HCT116 (cell line): ENCODE measurements at regions not wholly inside any gene's neighbourhood (a gene's known extent, or its start where the extent isn't known, plus 50 kb on each side); places are given as distances from the start of the nearest gene placed in this dataset.

Experiments used
- ATAC-seq: fragments of 200-7000 bp; cut with Tn5 transposase; 2 replicates; pipeline ENCODE4 v1.9.1; 2020; ENCODE audit warnings: mild to moderate bottlenecking, moderate library complexity
- BruUV-seq: library from RNA; stranded (reverse); fragments of 400-500 nt; replicated peaks from 2 replicates; lab custom pipeline; 2021; lab: Mats Ljungman, UMichigan
- CTCF ChIA-PET: fragments of 300-600 bp; sonication (Branson Sonifier 250); formaldehyde crosslinking; loops from one replicate; lab custom pipeline; 2021; ENCODE audit warnings: antibody characterized with exemption; lab: Charles Lee
- POLR2A ChIA-PET: fragments of 300-600, 350-600 bp; sonication (Branson Sonifier 250); formaldehyde crosslinking; loops from one replicate; lab custom pipeline; 2021; ENCODE audit warnings: antibody characterized with exemption; lab: Charles Lee
- RAD21 ChIA-PET, 2 experiments: fragments of 300-600 bp; sonication (Branson Sonifier 250); formaldehyde crosslinking; loops; one replicate each; lab custom pipeline; 2023; ENCODE audit warnings: low total read pairs in 2 of 2; ENCODE audit not compliant: uncharacterized antibody in 2 of 2, unreplicated experiment in 2 of 2, low non-redundant PET in 1 of 2; lab: Charles Lee
- DNase-seq: peaks from one replicate; pipeline ENCODE4 v3.0.0-alpha.2; 2010; ENCODE audit warnings: low read depth, low spot score
- H2AFZ ChIP-seq: fragments of 200-600 bp; shearing (Covaris generic), sonication (generic); 2 replicates; pipeline ENCODE4 v1.6.1; 2017; ENCODE audit warnings: low read depth, mixed run types, mixed read lengths, antibody characterized with exemption, low read length; ENCODE audit not compliant: poor library complexity, severe bottlenecking
- H3K27ac ChIP-seq: 2 replicates; pipeline ENCODE4 v1.5.1; 2012; ENCODE audit warnings: low read depth, low read length
- H3K27me3 ChIP-seq: fragments of 200-600 bp; sonication (generic); 2 replicates; pipeline ENCODE4 v1.6.1; 2016; ENCODE audit warnings: mixed run types, low read length, mixed read lengths; ENCODE audit not compliant: insufficient read depth
- H3K36me3 ChIP-seq, 2 experiments: fragments of 200-500 bp in 1 of 2; fragments of 200-600 bp in 1 of 2; sonication (Bioruptor generic) in 1 of 2; sonication (generic) in 1 of 2; 2 replicates each; pipeline versions ENCODE4 v1.5.1 to v1.6.1; 2014 to 2016; ENCODE audit warnings: low read length in 2 of 2, inconsistent platforms in 1 of 2, mixed read lengths in 1 of 2, mixed run types in 1 of 2; ENCODE audit not compliant: insufficient read depth in 2 of 2, control insufficient read depth in 1 of 2
- H3K4me1 ChIP-seq, 2 experiments: fragments of 200-600 bp in 1 of 2; sonication (generic) in 1 of 2; 2 replicates each; pipeline versions ENCODE4 v1.5.1 to v1.6.1; 2012 to 2017; ENCODE audit warnings: low read length in 2 of 2, inconsistent platforms in 1 of 2, mild to moderate bottlenecking in 1 of 2, mixed read lengths in 1 of 2, mixed run types in 1 of 2, moderate library complexity in 1 of 2; ENCODE audit not compliant: insufficient read depth in 2 of 2, control insufficient read depth in 1 of 2
- H3K4me2 ChIP-seq: fragments of 200-600 bp; sonication (generic); 2 replicates; pipeline ENCODE4 v1.6.1; 2017; ENCODE audit warnings: mixed run types, low read length, mixed read lengths
- H3K4me3 ChIP-seq, 2 experiments: fragments of 200-600 bp in 1 of 2; sonication (generic) in 1 of 2; replicated peaks in 1 of 2; 2 replicates each; pipeline ENCODE4 v1.5.1; 2011 to 2016; ENCODE audit warnings: low read length in 2 of 2, control low read depth in 1 of 2, low read depth in 1 of 2, mild to moderate bottlenecking in 1 of 2, mixed read lengths in 1 of 2, mixed run types in 1 of 2
- H3K79me2 ChIP-seq: fragments of 200-600 bp; sonication (generic); 2 replicates; pipeline ENCODE4 v1.6.1; 2017; ENCODE audit warnings: mild to moderate bottlenecking, mixed run types, low read length, moderate library complexity, mixed read lengths; ENCODE audit not compliant: insufficient read depth
- H3K9ac ChIP-seq: fragments of 200-600 bp; sonication (generic); 2 replicates; pipeline ENCODE4 v1.6.1; 2016; ENCODE audit warnings: low read length, mixed read lengths
- H3K9me2 ChIP-seq: fragments of 200-600 bp; sonication (generic), shearing (Covaris generic); 2 replicates; pipeline ENCODE4 v1.6.1; 2017; ENCODE audit warnings: mixed run types, mild to moderate bottlenecking, moderate library complexity; ENCODE audit not compliant: insufficient read depth
- H3K9me3 ChIP-seq, 2 experiments: fragments of 200-500 bp in 1 of 2; fragments of 200-600 bp in 1 of 2; sonication (Bioruptor generic) in 1 of 2; sonication (generic) in 1 of 2; 2 replicates each; pipeline ENCODE4 v1.6.1; 2014 to 2017; ENCODE audit warnings: low read length in 2 of 2, mixed read lengths in 2 of 2, inconsistent platforms in 1 of 2, low read depth in 1 of 2, mild to moderate bottlenecking in 1 of 2, mixed run types in 1 of 2, moderate library complexity in 1 of 2; ENCODE audit not compliant: control insufficient read depth in 1 of 2, insufficient read depth in 1 of 2
- H4K20me1 ChIP-seq: fragments of 200-600 bp; sonication (generic), shearing (Covaris generic); 2 replicates; pipeline ENCODE4 v1.6.1; 2017; ENCODE audit warnings: mixed run types, mild to moderate bottlenecking, moderate library complexity; ENCODE audit not compliant: insufficient read depth
- ATF3 ChIP-seq: IDR thresholded peaks from 2 replicates; pipeline ENCODE4 v1.6.1; 2012
- CBX3 ChIP-seq: IDR thresholded peaks from 2 replicates; pipeline ENCODE4 v1.6.1; 2012; ENCODE audit warnings: low read depth
- EGR1 ChIP-seq: IDR thresholded peaks from 2 replicates; pipeline ENCODE4 v1.6.1; 2012; ENCODE audit warnings: low read depth
- FOSL1 ChIP-seq: IDR thresholded peaks from 2 replicates; pipeline ENCODE4 v1.6.1; 2012; ENCODE audit warnings: low read depth
- JUND ChIP-seq: IDR thresholded peaks from 2 replicates; pipeline ENCODE4 v1.6.1; 2012
- POLR2AphosphoS5 ChIP-seq: IDR thresholded peaks from 2 replicates; pipeline ENCODE4 v1.6.1; 2011; ENCODE audit warnings: mild to moderate bottlenecking, low read depth, low read length, moderate library complexity
- REST ChIP-seq: IDR thresholded peaks from 2 replicates; pipeline ENCODE4 v1.6.1; 2012; ENCODE audit warnings: low read depth
- SIN3A ChIP-seq: IDR thresholded peaks from 2 replicates; pipeline ENCODE4 v1.6.1; 2012; ENCODE audit warnings: low read depth
- YY1 ChIP-seq: IDR thresholded peaks from 2 replicates; pipeline ENCODE4 v1.6.1; 2011; ENCODE audit warnings: low read length, low read depth, moderate library complexity, mild to moderate bottlenecking; ENCODE audit not compliant: insufficient replicate concordance; ENCODE audit errors: extremely low read depth
- ZBTB33 ChIP-seq: IDR thresholded peaks from 2 replicates; pipeline ENCODE4 v1.6.1; 2011; ENCODE audit warnings: mild to moderate bottlenecking, low read length, moderate library complexity; ENCODE audit not compliant: insufficient replicate concordance; ENCODE audit errors: extremely low read depth
- ZFX ChIP-seq: fragments of 450-650 bp; IDR thresholded peaks from 2 replicates; pipeline ENCODE4 v1.6.1; 2017
- intact Hi-C: fragments of 100-400 bp; cut with micrococcal nuclease; formaldehyde crosslinking; loops from 2 replicates; pipeline ENCODE4 v1.10.0; 2022
- TF ChIP-seq, protein P1 (sequence below), 3 experiments: fragments of 200-600 bp in 1 of 3; sonication (generic) in 1 of 3; IDR thresholded peaks in 2 of 3; conservative IDR thresholded peaks in 1 of 3; 2 replicates each; pipeline ENCODE4 v1.5.1; 2012 to 2017; ENCODE audit warnings: low read depth in 2 of 3, low read length in 2 of 3, antibody characterized with exemption in 1 of 3, borderline replicate concordance in 1 of 3, control low read depth in 1 of 3, mild to moderate bottlenecking in 1 of 3, mixed read lengths in 1 of 3, mixed run types in 1 of 3, moderate library complexity in 1 of 3; ENCODE audit not compliant: insufficient read depth in 1 of 3

- Histone ChIP-seq H3K79me2 (no peaks in the 10 kb centered on the region), H3K27me3 (no peaks in the 10 kb centered on the region), H4K20me1 (no peaks in the 10 kb centered on the region), H3K9me2 (no peaks in the 10 kb centered on the region), H3K9me3 (no peaks in the 10 kb centered on the region), H3K9ac (no peak overlapping the region), H2AFZ (no peak overlapping the region), H3K4me3 (no peak overlapping the region), H3K4me2 (no peak overlapping the region), H3K36me3 (no peaks in the 10 kb centered on the region), H3K4me1 (no peaks in the 10 kb centered on the region), H3K27ac (no peak overlapping the region)
- intact Hi-C loops = no loop called here
- no peak for ATAC-seq
- TF ChIP-seq, protein P1, sequence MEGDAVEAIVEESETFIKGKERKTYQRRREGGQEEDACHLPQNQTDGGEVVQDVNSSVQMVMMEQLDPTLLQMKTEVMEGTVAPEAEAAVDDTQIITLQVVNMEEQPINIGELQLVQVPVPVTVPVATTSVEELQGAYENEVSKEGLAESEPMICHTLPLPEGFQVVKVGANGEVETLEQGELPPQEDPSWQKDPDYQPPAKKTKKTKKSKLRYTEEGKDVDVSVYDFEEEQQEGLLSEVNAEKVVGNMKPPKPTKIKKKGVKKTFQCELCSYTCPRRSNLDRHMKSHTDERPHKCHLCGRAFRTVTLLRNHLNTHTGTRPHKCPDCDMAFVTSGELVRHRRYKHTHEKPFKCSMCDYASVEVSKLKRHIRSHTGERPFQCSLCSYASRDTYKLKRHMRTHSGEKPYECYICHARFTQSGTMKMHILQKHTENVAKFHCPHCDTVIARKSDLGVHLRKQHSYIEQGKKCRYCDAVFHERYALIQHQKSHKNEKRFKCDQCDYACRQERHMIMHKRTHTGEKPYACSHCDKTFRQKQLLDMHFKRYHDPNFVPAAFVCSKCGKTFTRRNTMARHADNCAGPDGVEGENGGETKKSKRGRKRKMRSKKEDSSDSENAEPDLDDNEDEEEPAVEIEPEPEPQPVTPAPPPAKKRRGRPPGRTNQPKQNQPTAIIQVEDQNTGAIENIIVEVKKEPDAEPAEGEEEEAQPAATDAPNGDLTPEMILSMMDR (IDR thresholded peaks at IDR 0.05 in 2 of 3, conservative IDR thresholded peaks at IDR 0.05 in 1 of 3; ENCODE audit: borderline replicate concordance in 1 of 3, insufficient read depth in 1 of 3, low read depth in 2 of 3, low read length in 2 of 3) = no peak
- TF ChIP-seq JUND (no peak), ATF3 (no peak), CBX3 (no peak), POLR2AphosphoS5 (no peak), EGR1 (no peak), FOSL1 (no peak), ZBTB33 (no peak), SIN3A (no peak), REST (no peak), YY1 (no peak), ZFX (no peak)
- no TSS peak for BruUV-seq
- no peak for DNase-seq
- ChIA-PET RAD21 (no interaction called here), CTCF (no interaction called here), POLR2A (no interaction called here)
Observed at GRCh38 chr6:144466716-144467115, 181.6 kb downstream of the UTRN start.
